GM21825 (cell line): ENCODE measurements at regions not wholly inside any gene's neighbourhood (a gene's known extent, or its start where the extent isn't known, plus 50 kb on each side); places are given as distances from the start of the nearest gene placed in this dataset.
"Not testable (repeated sequence)": the region's sequence is repeated elsewhere in the genome, so short reads cannot be mapped to it uniquely, and the experiment has no call there.

Experiments used
- ATAC-seq: cut with Tn5 transposase; IDR thresholded peaks from one replicate; pipeline ENCODE4 v1.9.1; 2021; ENCODE audit warnings: mild to moderate bottlenecking, moderate library complexity; ENCODE audit not compliant: unreplicated experiment

- no peak for ATAC-seq
These were observed 458.3 kb downstream of the MFSD1 start for GRCh38 chr3:159260049-159260662.

DNA sequence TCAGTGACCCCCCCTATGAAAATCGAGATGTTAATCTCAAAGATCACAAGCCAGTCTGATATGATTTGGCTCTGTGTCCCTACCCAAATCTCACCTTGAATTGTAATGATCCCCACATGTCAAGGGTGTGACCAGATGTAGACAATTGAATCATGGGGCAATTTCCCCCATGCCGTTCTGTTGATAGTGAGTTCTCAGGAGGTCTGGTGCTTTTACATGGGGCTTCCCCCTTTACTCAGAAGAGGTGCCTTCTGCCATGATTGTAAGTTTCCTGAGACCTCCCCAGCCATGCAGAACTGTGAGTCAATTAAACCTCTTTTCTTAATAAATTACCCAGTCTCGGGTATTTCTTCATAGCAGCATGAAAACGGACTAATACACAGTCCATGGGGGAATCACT is 459.5 kb downstream of the MFSD1 start:
- ATAC-seq = not testable (repeated sequence)

GRCh38 chr3:159263750-159264553 is 462.1 kb downstream of the MFSD1 start:
- no peak for ATAC-seq

- ATAC-seq = no peak
These were observed 463.9 kb downstream of the MFSD1 start for GRCh38 chr3:159265705-159266104.

GRCh38 chr3:159266779-159267178 is 464.9 kb downstream of the MFSD1 start:
- ATAC-seq = no peak

- no peak for ATAC-seq
These were observed 470.1 kb downstream of the MFSD1 start for GRCh38 chr3:159271799-159272512.

DNA sequence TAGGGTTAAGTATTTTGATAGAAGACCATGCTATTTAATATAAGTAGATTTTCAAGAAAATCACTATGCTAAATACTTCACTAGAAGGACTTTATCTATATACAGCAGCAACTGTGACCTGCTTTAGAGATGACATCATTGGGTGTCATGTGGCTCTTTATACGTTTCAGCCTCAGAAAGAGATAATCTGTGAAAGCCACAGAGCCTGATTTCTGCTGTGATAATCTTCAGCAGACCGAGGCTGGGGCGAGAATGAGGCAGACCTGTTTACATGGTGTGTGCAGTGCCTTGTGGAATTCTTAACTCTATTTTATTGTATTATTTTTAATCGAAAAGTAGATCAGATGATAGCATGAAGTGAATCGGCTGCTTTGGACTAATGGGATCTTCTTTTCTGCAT is 471.2 kb downstream of the MFSD1 start:
- no peak for ATAC-seq

GRCh38 chr3:159273608-159274007 is 471.8 kb downstream of the MFSD1 start:
- no peak for ATAC-seq

DNA sequence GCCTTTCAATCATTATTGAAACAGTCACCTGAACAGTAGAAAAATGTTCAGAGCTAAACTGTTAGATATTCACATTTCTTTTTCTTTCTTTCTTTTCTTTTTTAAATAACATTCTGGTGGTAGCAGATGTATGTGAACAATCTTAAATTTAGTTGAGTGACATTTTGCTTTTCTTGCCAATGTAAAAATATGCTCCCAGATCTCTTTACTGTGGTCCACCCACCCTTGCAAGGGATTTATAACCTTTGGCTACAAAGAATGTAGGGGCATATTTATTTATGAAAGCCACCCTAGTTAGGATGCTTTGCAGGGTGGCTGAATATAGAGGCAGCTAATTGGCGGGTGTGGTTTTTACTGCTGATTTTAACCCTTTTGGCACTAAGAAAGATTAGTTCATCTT is 473.9 kb downstream of the MFSD1 start:
- ATAC-seq = no peak

DNA sequence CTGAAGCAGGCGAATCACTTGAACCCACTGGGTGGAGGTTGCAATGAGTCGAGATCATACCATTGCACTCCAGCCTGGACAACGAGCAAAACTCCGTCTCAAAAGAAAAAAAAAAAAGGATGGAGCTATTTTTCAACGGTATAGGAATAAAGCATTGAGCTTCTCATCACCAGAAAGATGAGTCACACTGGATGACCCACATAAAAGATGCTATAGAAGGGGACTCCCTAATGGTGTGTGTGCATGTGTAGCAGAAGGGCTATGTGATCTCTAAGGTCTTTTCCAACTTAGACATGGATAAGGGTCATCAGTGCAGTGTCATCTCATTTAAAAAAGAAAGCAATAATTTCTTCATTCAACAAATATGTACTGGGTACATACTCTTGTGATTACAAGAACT is 476.0 kb downstream of the MFSD1 start:
- no peak for ATAC-seq

DNA sequence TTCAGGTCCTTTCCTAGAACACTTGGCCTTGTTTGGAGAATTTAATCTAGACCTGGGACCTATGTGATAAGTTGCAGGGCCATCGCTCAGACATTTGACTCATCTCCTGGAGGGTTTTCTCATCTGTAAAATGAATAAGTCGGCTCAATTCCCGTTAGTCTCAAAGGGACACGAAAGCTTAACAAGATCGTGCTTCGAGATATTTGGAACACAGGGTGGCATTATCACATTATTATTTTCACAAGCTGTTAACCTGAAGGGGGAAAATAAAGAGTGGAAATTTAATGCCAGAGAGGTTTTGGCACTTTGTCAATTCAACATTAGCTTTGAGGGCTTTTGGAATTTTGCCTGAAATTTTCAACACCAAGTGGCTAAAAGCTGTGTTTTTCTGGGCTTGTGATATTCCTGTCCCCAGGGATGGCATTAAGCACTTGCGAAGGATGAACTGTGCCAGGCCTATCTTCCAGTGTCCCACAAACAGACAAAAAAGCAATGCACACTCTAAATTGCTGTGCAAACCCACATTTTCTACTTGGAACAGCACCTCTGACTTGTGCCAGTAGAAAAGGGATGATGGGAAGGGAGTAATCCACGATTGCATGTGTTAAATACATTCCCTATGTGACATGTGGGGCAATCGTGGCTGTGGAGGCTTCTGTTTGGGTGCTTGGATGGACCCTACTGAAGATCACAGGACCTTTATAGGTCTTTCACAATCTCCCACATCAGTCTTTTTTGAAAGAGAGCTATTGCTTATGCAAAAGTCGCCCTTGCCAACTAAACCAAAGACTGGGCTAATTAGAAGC is 478.7 kb downstream of the MFSD1 start:
- ATAC-seq = no peak

DNA sequence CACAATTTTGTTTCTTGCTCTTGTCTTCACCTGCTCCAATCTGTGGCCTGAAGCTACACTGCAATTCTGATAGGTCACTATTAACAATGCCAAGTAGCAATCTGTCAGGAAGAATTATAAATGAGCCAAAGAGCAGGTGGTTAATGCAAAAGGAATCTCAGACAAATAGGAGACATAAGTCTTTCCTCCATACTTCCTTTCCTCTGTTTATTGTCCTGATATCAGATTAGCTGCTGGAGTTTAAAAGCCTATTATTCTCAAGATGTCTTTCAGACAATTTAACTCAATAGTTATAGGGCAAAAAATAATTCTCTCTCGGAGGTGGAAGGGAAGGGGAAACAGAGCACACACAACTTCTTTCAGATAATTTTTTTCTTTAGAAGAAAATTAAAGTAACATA is 491.6 kb downstream of the MFSD1 start:
- no peak for ATAC-seq

DNA sequence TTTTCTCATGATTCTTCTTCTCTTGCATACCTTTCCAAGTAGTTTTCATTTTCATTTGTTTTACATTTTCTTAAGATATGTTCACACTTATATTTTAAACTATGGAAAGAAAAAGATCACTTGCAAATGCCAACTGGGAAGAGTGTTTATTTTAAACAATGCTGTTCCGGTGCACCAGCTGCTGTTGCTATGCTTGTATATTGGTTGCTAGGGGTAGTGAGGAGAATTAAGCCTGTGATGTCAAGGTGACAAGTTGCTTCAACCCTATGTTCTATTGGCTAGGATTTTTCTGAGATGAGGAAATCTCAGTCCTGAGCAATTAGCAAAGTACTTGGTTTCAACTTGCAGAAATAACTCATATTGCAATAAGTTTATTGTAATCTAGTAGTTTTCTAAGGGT is 500.1 kb downstream of the MFSD1 start:
- no peak for ATAC-seq

GRCh38 chr3:159305017-159305416 is 503.2 kb downstream of the MFSD1 start:
- ATAC-seq = no peak

GRCh38 chr3:159316706-159317105 is 514.9 kb downstream of the MFSD1 start:
- ATAC-seq = not testable (repeated sequence)

GRCh38 chr3:159319156-159319555 is 517.3 kb downstream of the MFSD1 start:
- no peak for ATAC-seq

- ATAC-seq = peak; percentile 77
These were observed 520.6 kb downstream of the MFSD1 start for GRCh38 chr3:159322322-159322939.

DNA sequence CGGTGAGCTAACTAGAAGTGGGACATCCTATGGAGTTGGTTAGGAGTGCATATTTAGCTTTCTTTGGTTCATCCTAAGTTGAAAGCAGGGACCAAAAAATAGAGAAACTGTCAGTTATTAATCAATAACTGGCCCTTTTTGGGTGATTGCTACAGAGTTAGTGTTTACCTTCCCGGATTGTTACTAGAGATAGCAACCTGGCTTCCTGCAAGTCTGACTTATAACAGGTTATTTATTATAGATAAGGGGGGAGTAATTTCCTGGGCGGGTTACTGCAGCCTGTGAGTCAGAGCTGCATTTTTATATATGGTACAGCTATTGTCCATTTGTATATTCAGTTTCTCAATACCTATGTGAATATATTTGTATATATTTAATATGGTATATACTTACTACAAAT is 522.0 kb downstream of the MFSD1 start:
- ATAC-seq = no peak

DNA sequence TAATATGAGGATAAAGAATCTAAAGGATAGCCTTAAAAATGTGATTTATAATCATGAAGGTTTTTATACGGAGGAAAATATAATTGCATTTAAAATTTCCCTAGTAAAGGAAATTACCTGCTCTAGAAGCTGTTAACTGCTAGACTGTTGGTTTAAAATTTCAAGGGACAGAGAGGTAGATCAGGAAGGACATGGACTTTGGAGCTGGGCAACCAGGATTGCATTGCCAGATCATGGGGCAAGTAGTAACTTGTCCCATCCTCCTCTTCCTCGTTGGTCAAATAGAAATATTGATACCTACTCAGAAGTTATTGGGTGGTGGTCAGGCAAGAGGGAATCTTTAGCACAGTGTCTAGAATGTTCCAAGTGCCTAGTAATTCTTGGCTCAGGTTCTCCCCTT is 525.1 kb downstream of the MFSD1 start:
- ATAC-seq = no peak

DNA sequence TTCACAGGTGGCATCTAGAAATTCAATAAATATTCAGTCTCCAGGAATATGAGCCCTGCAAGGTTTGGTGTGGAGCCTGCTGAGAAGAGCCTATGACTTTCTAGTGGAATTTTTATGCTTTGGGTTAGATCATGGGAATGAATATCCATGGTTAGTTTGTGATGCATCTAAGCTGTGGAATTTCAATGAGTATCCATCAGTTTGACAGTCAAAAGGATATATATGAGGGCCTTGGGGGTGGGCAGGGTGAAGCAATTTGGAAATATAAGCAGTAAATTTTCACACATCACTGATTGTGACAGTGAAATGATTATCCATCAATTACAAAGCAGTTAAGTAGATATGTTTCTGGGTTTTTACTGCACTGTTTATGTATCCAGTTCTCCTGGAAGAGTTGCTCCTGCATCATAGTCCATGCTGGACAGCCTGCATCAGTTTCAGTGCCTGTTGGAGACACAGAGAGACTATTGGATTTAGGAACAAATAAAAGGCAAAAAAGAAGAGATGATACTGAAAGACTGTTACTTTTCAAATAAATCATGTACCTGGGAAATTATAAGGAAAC is 530.8 kb downstream of the MFSD1 start:
- ATAC-seq = no peak
